ENCODE measurements at regions not wholly inside any gene's neighbourhood (a gene's known extent, or its start where the extent isn't known, plus 50 kb on each side); places are given as distances from the start of the nearest gene placed in this dataset.

GRCh38 chr2:173752152-173752551, 213.0 kb downstream of the SP3 start:
- Histone ChIP-seq H3K27me3 (no peaks in the 10 kb centered on the region), H3K27ac (no peak overlapping the region), H3K9me3 (no peaks in the 10 kb centered on the region), H3K36me3 (no peaks in the 10 kb centered on the region), H3K4me3 (no peak overlapping the region), H3K4me1 (no peaks in the 10 kb centered on the region)
- no peak for DNase-seq
- intact Hi-C loops (cut with DNase I; ENCODE audit: low total_unique reads), result no loop called here
- TF ChIP-seq POLR2A (IDR thresholded peaks at IDR 0.05) (no peak), CTCF (IDR thresholded peaks at IDR 0.05) (no peak)

GRCh38 chr2:173753441-173753840, 211.7 kb downstream of the SP3 start:
- intact Hi-C loops (cut with DNase I; ENCODE audit: low total_unique reads), result no loop called here
- no peak overlapping the region for H3K27ac ChIP-seq
- no peak for DNase-seq
- H3K9me3 ChIP-seq, result no peaks in the 10 kb centered on the region
- H3K4me1 ChIP-seq, result no peaks in the 10 kb centered on the region
- no peaks in the 10 kb centered on the region for H3K27me3 ChIP-seq
- TF ChIP-seq POLR2A (IDR thresholded peaks at IDR 0.05), result no peak
- TF ChIP-seq CTCF (IDR thresholded peaks at IDR 0.05), result no peak
- no peak overlapping the region for H3K4me3 ChIP-seq
- no peaks in the 10 kb centered on the region for H3K36me3 ChIP-seq

GRCh38 chr2:173754165-173754564, 211.0 kb downstream of the SP3 start:
- Histone ChIP-seq H3K36me3 (no peaks in the 10 kb centered on the region), H3K27me3 (no peaks in the 10 kb centered on the region), H3K9me3 (no peaks in the 10 kb centered on the region), H3K4me1 (no peaks in the 10 kb centered on the region), H3K27ac (no peak overlapping the region), H3K4me3 (no peak overlapping the region)
- TF ChIP-seq POLR2A (IDR thresholded peaks at IDR 0.05) (no peak), CTCF (IDR thresholded peaks at IDR 0.05) (no peak)
- DNase-seq, result no peak
- intact Hi-C loops (cut with DNase I; ENCODE audit: low total_unique reads), result no loop called here

- DNase-seq, result no peak
- no peaks in the 10 kb centered on the region for H3K4me1 ChIP-seq
- no peaks in the 10 kb centered on the region for H3K9me3 ChIP-seq
- H3K27ac ChIP-seq, result no peak overlapping the region
- intact Hi-C loops (cut with DNase I; ENCODE audit: low total_unique reads), result no loop called here
- H3K27me3 ChIP-seq, result no peaks in the 10 kb centered on the region
- TF ChIP-seq CTCF (IDR thresholded peaks at IDR 0.05) (no peak), POLR2A (IDR thresholded peaks at IDR 0.05) (no peak)
- H3K36me3 ChIP-seq, result no peaks in the 10 kb centered on the region
- H3K4me3 ChIP-seq, result no peak overlapping the region
Observed at GRCh38 chr2:173754837-173755236, 210.3 kb downstream of the SP3 start.

GRCh38 chr2:173755798-173756197, 209.4 kb downstream of the SP3 start:
- Histone ChIP-seq H3K9me3 (no peaks in the 10 kb centered on the region), H3K4me3 (no peak overlapping the region), H3K4me1 (no peaks in the 10 kb centered on the region), H3K36me3 (no peaks in the 10 kb centered on the region), H3K27ac (no peak overlapping the region), H3K27me3 (no peaks in the 10 kb centered on the region)
- DNase-seq, result no peak
- TF ChIP-seq POLR2A (IDR thresholded peaks at IDR 0.05), result no peak
- TF ChIP-seq CTCF (IDR thresholded peaks at IDR 0.05), result no peak
- intact Hi-C loops (cut with DNase I; ENCODE audit: low total_unique reads), result no loop called here
